GM10248 (cell line): ENCODE measurements at regions not wholly inside any gene's neighbourhood (a gene's known extent, or its start where the extent isn't known, plus 50 kb on each side); places are given as distances from the start of the nearest gene placed in this dataset.

ENCODE experiments used
- CTCF ChIA-PET: fragments of 300-600 bp; sonication (Branson Sonifier 250); formaldehyde crosslinking; extraction: SDS; loops from one replicate; lab custom pipeline; 2021; ENCODE audit warnings: antibody characterized with exemption; lab: Yijun Ruan, JAX
- POLR2A ChIA-PET: fragments of 350-650 bp; sonication (Branson Sonifier 250); formaldehyde crosslinking; extraction: SDS; loops from one replicate; lab custom pipeline; 2020; ENCODE audit warnings: antibody characterized with exemption; lab: Yijun Ruan, JAX
- DNase-seq: peaks from one replicate; pipeline ENCODE4 v3.0.0; 2012; ENCODE audit errors: extremely low spot score
- CTCF ChIP-seq: IDR thresholded peaks from 2 replicates; pipeline ENCODE4 v1.5.1; 2012; ENCODE audit warnings: mild to moderate bottlenecking, low read depth; ENCODE audit errors: extremely low read depth, missing control alignments, control extremely low read depth

- no peak for TF ChIP-seq CTCF
- POLR2A ChIA-PET, result no interaction called here
- DNase-seq, result no peak
- CTCF ChIA-PET, result no interaction called here
Measured at GRCh38 chr1:5264476-5264875, 610.1 kb downstream of the AJAP1 start.

- CTCF ChIA-PET, result no interaction called here
- no peak for DNase-seq
- POLR2A ChIA-PET, result no interaction called here
- no peak for TF ChIP-seq CTCF
Measured at GRCh38 chr1:5256793-5257192, 602.4 kb downstream of the AJAP1 start.

GRCh38 chr1:5254975-5255374 lies 600.6 kb downstream of the AJAP1 start:
- POLR2A ChIA-PET, result no interaction called here
- no peak for DNase-seq
- TF ChIP-seq CTCF, result no peak
- CTCF ChIA-PET, result no interaction called here

GRCh38 chr1:5254131-5254725 lies 599.8 kb downstream of the AJAP1 start:
- CTCF ChIA-PET, result no interaction called here
- no peak for DNase-seq
- POLR2A ChIA-PET, result no interaction called here
- TF ChIP-seq CTCF, result no peak

- CTCF ChIA-PET, result no interaction called here
- no peak for TF ChIP-seq CTCF
Measured at GRCh38 chr1:5253036-5253435, 598.6 kb downstream of the AJAP1 start.

GRCh38 chr1:5250336-5250735 lies 595.9 kb downstream of the AJAP1 start:
- TF ChIP-seq CTCF, result no peak
- ChIA-PET POLR2A (no interaction called here), CTCF (no interaction called here)
- no peak for DNase-seq

More at GRCh38 chr1:5253036-5253435, 598.6 kb downstream of the AJAP1 start:
- DNase-seq, result no peak
- POLR2A ChIA-PET, result no interaction called here

GRCh38 chr1:5245348-5245747 lies 590.9 kb downstream of the AJAP1 start:
- no peak for TF ChIP-seq CTCF
- no peak for DNase-seq
- ChIA-PET CTCF (no interaction called here), POLR2A (no interaction called here)
